ENCODE measurements at regions not wholly inside any gene's neighbourhood (a gene's known extent, or its start where the extent isn't known, plus 50 kb on each side); places are given as distances from the start of the nearest gene placed in this dataset.

DNA sequence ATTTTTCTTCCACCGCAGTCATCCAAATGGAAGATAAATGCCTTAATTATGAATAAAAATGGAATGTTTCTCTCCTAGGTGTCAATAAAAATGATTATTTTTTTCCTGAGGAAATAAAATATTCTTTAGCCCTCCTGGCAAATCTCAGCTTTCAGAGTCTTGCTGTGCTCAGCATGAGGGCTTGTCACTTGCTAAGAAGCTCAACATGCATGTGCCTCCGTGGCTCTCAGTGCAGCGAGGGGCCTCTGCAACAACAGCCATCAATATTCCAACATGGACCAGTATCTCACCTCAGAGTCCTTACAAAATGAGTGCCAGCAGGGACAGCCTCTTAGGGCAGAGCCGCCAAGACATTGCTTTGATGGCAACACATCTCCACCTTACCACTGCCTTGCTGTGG lies 159.5 kb upstream of the TMPO start:
- DNase-seq = no peak

DNA sequence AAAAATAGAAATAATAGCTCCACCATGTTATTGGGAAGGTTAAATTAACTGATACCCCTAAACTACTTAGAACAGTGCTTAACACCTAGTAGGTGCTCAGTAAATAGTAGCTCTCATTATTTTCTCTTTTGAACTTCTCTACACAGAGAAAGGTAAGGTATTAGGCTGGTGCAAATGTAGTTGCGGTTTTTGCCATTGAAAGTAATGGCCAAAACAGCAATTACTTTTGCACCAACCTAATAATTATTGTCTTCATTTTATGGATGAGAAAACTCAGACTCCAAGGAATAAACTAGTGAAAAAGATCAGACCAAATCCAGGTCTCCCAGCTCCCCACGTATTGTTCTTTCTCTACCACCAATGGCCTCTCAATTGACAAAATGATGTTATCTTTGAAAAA lies 157.2 kb upstream of the TMPO start:
- no peak for DNase-seq

DNA sequence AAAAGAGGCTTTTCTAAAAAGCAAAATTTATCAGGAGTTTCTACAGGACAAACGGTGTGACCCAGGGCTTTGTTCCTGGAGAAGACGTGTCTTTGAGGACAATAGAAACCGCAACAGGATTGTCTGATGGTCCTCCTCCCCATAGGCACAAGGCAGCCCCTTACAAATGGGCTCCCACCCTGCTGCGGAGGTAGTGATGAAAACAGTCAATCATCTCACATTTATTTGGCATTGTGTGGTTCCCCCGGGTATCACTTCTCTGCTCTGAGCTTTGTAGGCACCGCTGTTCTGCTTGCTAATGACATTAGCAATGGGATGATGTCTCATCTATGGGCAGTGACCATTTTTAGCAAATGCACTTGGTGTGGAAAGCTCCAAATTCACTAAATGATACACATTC lies 155.5 kb upstream of the TMPO start:
- DNase-seq = no peak

DNA sequence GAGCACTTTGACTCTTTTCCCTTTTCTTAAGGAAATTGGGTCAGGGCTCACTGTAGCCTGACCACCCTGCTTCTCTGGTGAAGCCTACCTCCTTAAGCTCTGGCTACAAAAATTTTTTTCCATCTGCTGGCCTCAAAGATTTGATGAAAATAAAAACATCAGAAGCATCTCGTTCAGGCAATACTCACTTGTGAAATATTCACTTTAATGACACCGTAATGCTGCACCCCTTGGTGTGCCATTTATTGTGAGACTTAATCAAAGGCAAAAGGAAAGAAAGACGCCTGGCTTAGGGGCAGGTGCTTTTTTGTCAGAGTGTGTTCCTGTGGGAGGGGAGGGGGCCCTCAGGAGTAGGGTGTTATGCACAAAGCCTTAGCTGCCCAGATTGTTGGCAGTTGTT lies 155.0 kb upstream of the TMPO start:
- no peak for DNase-seq

DNA sequence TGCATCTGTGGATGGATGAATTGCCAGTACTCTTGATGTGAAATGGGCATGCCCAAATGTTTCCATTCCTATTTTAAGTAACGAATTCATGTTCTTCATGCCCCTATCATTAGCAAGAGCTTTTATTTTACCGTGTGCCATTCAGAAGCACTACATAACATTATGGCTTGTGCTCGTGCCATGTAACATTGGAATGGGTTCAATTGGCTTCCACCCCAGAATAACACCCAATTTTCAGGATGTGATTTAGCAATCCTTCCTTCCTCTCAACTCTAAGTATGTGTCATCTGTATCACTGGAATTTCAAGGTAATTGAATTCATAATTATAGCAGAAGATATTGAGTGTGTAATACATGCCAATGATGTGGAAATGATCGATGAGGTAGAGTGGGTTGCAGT lies 145.8 kb upstream of the TMPO start:
- no peak for DNase-seq

DNA sequence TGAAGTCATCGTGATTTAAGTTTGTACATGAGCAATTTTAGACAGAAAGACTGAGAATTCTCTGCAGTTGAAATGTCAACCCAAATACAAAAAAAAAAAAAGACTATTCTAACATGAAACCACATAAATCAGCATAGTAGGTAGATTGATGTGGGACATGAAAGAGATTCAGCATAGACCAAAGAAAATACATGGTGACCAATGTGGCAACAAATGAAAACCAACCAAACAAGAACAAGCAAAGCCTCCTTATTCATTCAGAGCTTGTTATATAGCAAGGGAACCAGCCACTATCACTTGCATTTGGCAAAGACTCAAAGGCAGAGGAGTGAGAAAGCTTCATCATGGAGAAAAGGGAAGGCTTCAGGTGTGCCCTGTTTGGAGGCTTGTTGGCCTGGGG lies 144.4 kb upstream of the TMPO start:
- DNase-seq = no peak

DNA sequence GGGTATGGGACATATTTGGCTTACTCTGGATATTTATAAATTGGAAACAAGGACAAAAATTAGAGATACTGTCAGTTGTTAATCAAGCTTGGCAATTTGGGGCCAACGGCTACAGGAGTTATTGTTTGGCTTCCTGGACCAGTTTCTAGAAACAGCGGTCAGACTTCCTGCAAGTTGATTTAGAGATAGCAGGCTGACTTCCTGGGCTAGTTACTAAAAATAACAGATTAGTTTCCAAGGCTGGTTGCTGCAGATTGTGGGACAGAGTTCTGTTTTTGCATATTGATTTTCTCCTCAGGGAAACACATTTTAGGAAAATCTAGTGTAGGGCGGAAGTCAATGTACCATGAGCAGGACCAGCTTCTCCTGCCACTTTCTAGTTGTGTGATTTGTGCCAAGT lies 144.0 kb upstream of the TMPO start:
- DNase-seq = no peak

DNA sequence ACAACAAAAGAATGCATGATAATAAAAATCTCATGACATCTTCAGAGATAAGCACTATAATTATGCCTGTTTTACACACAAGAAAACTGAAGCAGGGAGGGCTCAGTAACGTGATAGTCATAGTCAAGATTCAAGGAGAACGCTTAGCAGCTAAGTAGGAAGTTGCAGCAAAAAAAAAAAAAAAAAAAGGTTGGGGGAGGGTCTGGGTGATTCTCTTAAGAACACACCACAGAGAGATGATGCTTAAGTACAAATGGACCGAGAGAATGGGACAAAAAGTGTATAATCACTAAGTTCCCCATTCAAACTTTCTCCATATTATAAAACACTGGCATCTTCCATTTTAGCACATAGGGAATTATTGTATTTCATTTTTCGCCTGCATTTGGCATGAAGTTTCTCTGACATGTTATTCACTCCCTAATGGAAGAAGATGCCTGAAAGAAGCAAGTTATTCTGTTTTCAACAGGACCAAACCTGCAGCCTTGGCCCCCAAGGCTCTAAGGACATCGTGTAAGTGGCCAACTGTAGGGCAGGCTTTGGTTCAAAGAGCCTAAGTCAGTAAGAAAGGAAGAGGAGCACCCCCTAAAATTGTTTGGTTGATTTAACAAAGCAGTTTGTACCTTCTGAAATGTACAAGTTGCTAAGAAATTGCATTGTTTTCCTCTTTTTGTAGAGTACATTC lies 142.9 kb upstream of the TMPO start:
- DNase-seq = no peak

DNA sequence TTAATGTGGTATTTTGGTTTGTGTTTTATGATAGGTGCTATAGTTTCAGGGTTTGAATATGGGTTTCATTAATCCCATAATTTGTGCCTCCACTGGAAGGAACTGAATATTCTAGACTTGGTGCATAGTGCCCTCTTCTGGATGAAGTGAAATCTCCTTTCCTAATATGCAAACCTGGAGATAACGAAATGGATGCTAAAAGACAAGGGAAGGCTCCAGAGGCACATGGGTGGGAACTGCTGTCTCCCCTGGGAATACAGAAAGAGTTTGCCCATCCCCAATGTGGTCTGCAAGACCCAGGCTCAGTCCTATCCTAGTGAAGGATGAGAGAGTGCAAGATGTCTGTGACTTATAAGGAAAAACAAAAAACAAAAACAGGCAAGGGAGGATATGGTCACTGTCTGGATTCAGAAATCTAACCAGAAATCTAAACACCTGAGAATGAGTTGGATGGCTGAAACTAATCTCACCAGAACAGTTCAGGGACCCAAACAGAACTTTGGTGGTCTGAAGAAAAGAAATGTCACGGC lies 142.3 kb upstream of the TMPO start:
- DNase-seq = no peak

DNA sequence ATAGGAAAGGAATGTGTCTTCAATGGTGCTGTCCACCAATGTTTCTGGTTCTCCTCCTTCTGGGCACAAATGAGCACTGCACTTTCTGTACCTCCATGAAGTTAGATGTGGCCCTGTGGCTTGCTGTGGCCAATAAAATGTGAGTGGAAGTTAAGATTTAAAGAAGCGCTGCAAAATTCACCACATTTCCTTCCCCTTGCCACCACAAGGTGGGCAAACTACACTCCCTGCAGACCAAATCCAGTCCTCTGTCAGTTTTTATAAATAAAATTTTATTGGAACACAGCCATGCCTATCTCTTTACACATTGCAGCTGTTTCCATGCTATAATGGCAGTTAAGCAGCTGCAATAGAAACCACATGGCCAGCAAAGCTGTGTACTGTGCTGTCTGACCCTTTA lies 141.4 kb upstream of the TMPO start:
- no peak for DNase-seq

DNA sequence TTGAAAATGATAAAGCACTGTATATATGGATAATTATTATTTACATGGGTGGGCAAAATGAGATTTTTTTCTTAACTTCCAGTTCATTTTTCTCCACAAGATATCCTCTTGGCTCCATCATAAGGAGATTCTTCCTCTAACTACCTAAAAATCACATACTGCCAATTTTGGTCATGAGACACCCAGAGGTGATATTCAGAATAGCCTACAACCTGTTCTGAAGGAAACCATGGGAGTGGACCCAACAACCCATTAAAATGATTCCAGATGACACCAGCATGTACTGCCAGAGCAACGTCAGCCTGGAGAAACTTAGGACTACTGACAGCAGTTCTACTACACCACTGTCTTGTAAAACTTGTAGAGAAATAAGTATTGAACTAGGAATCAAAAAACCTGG lies 136.3 kb upstream of the TMPO start:
- no peak for DNase-seq

DNA sequence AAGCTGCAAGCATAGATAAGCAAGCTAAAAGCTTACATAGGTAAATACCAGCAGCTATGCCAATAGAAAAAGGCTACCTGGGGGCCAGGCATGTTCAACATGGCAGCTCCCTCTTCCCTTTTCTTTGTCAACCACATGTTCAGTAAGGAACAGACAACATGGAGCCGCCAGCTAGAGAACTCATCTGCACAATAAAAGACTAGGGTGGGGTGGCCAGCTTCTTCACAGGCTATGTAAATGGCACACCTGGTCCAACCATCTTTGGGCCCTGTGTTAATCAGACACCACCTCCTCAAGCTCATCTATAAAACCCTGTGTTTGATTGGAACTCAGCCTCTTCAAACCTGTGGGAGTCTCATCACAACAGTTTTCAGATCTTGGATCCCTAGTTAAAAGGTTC lies 129.7 kb upstream of the TMPO start:
- DNase-seq = no peak

DNA sequence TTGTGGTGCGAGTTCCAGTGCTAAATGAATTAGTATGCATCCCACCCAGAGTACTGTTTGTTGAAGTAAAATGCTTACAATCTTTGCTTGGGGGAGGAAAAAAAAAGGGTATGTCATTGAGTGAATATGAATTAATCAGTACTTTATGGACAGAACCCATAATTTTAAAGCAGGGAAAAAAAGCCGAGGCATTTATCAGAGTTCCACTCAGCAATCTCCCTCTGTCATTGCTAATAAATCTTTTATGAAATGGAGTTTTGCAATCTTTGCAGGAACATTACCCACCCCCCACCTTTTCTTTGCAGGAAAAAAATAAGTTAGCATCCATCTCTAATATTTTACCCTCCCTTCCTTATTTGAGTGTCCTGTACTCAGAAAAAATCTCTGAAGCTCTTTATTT lies 127.9 kb upstream of the TMPO start:
- DNase-seq = no peak

DNA sequence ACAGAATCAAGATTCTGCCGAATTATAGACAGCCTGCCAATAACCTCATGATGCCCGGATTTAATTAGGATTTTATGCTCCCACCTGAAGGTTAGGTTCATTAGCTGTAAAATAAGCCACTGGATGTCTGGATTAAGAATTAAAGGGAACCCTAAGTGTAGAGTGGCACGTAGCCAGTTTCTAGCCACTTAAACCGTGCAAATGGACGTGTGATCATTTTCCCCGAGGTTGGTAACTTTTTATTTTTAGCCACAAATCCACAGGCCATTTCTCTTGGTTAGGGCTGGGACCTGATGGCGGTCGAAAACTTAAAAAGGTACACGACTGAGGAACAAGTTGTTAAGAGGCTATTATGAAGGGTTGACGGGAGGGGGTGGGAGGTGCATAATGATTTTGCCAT lies 127.3 kb upstream of the TMPO start:
- no peak for DNase-seq

DNA sequence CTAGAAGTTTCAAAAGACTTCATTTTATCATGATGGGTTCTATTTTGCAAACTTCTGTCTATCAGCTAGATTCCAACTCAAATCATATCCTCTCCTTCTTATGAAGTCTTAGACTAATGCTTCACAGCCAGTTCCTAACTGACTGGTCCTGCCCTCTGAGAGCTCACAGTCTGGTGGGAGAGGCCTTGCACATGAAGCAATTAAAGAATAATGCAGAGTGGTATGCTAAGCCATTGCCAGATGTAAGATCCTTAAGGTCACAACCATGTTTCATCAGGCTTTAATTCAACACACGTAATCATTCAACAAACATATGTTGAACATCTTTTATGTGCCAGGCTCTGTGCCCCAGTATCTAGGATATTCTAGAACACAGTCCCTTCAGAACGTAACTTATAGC lies 125.8 kb upstream of the TMPO start:
- DNase-seq = no peak

DNA sequence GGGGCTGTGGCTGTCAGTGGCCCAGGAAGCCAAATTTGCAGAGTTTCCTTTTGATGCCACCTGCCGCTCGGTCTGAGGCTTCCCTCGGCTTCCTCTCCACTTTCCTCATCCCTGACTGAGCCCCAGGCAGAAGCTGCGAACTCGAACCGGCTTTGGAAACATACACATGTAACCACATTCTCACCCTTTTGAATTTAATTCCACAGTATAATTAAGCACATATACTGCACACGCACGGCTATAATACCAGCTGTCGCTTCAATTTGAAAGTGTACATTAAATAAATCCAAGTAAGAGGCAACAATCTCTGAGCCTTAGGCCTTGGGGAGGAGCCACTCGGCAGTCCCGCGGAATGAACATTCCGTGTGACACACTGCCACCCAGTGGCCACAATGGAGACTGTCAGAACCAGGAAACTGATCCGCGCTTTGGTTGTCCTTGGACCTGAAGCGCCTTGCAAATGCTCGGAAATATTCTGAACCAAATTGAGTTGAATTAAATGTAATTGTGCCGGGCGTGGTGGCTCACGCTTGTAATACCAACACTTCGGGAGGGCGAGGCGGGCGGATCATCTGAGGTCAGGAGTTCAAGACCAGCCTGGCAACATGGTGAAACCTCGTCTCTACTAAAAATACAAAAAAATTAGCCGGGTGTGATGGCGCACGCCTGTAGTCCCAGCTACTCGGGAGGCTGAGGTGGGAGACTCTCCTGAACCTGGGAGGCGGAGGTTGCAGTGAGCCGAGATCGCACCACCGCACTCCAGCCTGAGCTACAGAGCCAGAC lies 117.9 kb upstream of the TMPO start:
- peak; percentile 87 for DNase-seq

DNA sequence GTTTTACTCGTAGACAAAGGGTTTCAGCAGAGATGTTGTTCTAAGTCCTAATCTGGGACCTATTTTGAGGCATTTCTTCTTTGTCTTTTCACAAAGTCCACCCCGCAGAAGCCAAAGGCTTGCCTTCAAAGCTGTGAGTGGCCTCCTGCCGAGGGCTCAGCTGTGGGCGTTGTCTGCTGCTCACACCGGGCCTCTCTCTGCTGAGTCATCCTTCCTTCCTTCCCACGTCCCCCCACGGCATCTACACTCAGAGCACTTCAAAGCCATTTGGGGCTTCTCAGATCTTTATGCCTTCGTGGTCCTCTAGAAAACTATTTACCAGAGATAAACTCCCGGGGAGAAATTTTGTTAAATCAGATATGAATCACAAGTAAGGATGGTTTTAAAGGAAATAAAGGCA lies 115.9 kb upstream of the TMPO start:
- DNase-seq = peak; percentile 69

DNA sequence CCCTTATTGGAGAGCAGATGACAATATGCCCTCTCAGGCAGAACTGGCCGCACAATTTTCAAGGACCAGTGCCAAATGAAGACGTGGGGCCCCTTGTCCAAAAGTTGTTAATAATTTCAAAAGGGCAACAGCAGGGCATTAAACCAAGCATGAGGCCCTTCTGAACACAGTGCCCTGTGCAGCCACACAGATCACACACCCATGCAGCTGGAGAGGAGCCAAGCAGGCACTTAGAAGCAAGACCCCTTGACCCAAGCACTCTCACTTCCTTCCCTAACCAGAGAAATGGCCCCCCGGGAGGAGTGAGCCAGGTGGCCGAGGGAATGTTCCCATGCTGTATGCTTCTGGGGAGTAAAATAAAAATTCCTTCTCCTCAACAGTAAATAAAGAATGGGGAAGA lies 114.0 kb upstream of the TMPO start:
- DNase-seq = no peak

DNA sequence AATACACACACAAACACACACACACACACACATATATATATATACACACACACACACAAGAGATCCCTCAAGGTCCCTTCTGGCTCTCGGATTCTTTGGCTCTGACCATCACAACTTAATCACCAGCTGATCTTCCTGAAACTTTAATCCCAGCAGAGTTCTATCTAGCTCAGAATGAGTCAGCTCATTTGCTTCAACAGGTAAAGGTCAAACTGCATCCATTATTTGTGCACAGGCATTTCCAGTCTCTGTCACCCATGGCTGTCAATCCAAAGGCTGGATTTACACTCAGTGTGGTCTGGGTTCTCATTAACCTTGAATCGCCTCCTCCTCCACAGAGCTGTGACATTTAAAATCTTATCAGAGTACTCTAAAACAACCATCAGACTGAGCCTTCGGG lies 113.3 kb upstream of the TMPO start:
- no peak for DNase-seq

DNA sequence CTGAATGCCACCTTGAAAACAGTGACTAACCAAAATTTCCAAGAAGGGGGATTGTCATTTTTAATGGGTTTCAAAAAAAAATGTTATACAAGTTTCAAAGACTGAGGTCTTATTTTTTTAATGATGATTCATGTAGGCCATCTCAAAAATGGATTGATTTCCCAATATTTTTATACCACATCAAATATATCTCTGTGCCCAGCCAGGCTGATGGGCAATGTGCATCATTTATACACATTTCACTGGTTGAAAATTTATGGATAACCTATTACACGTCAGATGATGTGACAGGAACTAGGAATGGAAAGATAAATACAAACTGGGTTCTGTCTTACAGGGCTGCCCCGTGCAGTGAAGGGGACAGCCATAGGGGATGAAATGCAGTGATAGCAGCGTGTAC lies 112.7 kb upstream of the TMPO start:
- DNase-seq = no peak

DNA sequence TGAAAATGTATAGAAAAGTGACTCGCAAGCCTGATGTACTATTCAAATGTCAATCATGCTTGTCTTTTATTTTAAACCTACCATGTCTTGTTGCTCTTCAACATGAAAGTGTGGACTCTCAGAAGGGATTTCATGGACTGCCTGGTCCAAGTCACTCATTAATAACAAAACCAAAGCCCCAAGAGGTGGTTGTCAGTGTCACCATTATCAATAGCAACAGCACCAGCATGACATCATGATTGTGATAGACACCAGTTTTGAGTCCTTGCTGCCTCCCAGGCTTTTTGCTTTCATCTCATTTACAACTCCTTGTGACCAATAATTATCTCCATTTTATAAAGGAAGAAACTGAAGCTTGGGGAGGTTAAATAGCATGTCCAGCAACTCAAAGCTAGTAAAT lies 112.0 kb upstream of the TMPO start:
- DNase-seq = no peak

DNA sequence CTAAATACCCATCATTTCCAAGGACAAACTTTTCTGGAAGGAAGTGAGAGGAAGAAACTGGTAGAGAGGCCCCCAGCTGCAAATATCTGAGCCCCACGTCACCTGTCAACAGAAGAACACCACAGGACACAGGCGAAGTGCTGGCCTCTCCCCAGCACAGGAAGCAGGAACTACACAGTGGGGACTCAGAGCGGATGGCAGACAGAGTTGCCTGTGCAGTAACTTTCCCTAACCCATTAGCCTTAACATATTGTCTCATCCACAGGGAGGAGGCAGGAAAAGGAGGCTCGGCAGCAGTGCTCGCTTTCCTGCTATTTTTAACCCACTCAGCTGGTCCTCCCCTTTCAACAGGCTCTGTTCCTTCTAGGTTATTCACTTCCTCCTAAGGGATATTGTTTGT lies 111.5 kb upstream of the TMPO start:
- DNase-seq = no peak

DNA sequence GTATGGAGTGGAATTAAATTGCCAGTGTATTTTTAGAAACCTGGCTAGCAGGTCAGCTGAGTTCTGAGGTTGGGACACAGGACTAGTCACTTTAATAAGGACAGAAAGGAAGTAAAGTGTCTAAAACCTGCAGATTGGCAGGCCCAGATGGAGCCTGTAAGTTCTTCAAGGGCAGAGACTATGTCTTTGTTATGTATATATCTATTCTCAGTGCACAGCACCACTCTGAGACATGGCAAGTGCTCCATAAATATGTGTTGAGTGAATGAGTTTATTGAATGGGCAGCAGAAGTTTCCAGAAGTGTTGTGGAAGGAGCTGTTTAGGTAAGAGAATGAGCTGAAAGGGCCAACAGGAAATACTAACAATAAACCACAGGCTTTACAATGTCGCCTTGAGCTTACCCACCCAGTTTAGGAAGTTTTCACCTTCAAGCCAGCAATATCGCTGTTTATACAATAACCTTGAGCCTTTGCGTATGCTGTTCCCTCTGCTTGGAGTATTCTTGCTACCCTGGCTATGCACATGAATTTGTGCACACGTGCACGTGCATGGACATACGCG lies 109.5 kb upstream of the TMPO start:
- DNase-seq = no peak

DNA sequence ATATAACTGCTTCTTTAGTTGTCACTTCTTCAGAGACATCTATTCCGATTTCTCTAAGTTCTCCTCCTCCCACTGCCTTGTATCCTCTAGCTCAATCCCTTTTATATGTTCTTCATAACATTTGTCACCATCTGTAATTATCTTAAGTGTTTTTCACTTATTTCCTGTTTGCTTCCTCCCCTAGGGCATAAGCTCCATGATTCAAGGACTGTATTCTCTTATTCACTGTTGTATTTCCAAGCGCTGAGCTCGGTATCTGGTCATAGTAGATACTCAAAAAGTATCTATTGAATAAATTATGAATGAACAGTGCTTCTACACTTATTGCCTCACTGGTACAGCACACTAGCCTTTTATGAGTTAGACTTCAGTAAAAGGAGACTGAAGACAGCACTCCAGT lies 109.0 kb upstream of the TMPO start:
- no peak for DNase-seq
